ENCODE measurements at regions not wholly inside any gene's neighbourhood (a gene's known extent, or its start where the extent isn't known, plus 50 kb on each side); places are given as distances from the start of the nearest gene placed in this dataset.
A peak's percentile ranks its signal among the peaks of the same experiment; 100 is the strongest.

- no peaks in the 10 kb centered on the region for H3K36me3 ChIP-seq
- H3K27ac ChIP-seq = no peak overlapping the region
- TF ChIP-seq CTCF (IDR thresholded peaks at IDR 0.05) = no peak
- TF ChIP-seq EP300 (IDR thresholded peaks at IDR 0.05) = no peak
- TF ChIP-seq POLR2A (IDR thresholded peaks at IDR 0.05) = no peak
- TF ChIP-seq POLR2AphosphoS5 (IDR thresholded peaks at IDR 0.05) = no peak
- DNase-seq (ENCODE audit: low spot score in 2 of 2) = no peak
- H3K4me3 ChIP-seq = no peak overlapping the region
- H3K9me3 ChIP-seq = no peaks in the 10 kb centered on the region
- no peaks in the 10 kb centered on the region for H3K4me1 ChIP-seq
- no peaks in the 10 kb centered on the region for H3K27me3 ChIP-seq
- 84% methylated on average over 2 of the region's 2 CpGs for WGBS
These were observed 117.3 kb downstream of the FAT4 start for GRCh38 chr4:125432078-125432477.

- H3K9me3 ChIP-seq = no peaks in the 10 kb centered on the region
- TF ChIP-seq EP300 (IDR thresholded peaks at IDR 0.05) (no peak), POLR2AphosphoS5 (IDR thresholded peaks at IDR 0.05) (no peak), POLR2A (IDR thresholded peaks at IDR 0.05) (no peak), CTCF (IDR thresholded peaks at IDR 0.05) (no peak)
- DNase-seq (ENCODE audit: low spot score in 2 of 2) = no peak
- no peaks in the 10 kb centered on the region for H3K36me3 ChIP-seq
- H3K4me3 ChIP-seq = no peak overlapping the region
- peak overlapping the region; percentile 62 for H3K27ac ChIP-seq
- H3K4me1 ChIP-seq = no peaks in the 10 kb centered on the region
- WGBS = 35% methylated on average over 2 of the region's 2 CpGs
- H3K27me3 ChIP-seq = no peaks in the 10 kb centered on the region
These were observed 118.7 kb downstream of the FAT4 start for GRCh38 chr4:125433453-125433852.

- Histone ChIP-seq H3K4me3 (no peak overlapping the region), H3K9me3 (no peaks in the 10 kb centered on the region), H3K27me3 (no peaks in the 10 kb centered on the region), H3K36me3 (no peaks in the 10 kb centered on the region), H3K27ac (peak overlapping the region; percentile 62), H3K4me1 (no peaks in the 10 kb centered on the region)
- 77% methylated on average over 3 of the region's 3 CpGs for WGBS
- TF ChIP-seq POLR2AphosphoS5 (IDR thresholded peaks at IDR 0.05) (peak; percentile 45 to 82 (median 68)), POLR2A (IDR thresholded peaks at IDR 0.05) (no peak), EP300 (IDR thresholded peaks at IDR 0.05) (no peak), CTCF (IDR thresholded peaks at IDR 0.05) (no peak)
- no peak for DNase-seq (ENCODE audit: low spot score in 2 of 2)
These were observed 119.4 kb downstream of the FAT4 start for GRCh38 chr4:125434136-125434535.

- Histone ChIP-seq H3K9me3 (no peaks in the 10 kb centered on the region), H3K36me3 (no peaks in the 10 kb centered on the region), H3K4me3 (no peak overlapping the region), H3K27ac (no peak overlapping the region), H3K4me1 (no peaks in the 10 kb centered on the region), H3K27me3 (no peaks in the 10 kb centered on the region)
- no peak for DNase-seq (ENCODE audit: low spot score in 2 of 2)
- no peak for TF ChIP-seq EP300 (IDR thresholded peaks at IDR 0.05)
- TF ChIP-seq POLR2AphosphoS5 (IDR thresholded peaks at IDR 0.05) = no peak
- TF ChIP-seq CTCF (IDR thresholded peaks at IDR 0.05) = no peak
- no peak for TF ChIP-seq POLR2A (IDR thresholded peaks at IDR 0.05)
- 50% methylated on average over 1 of the region's 1 CpG for WGBS
These were observed 126.1 kb downstream of the FAT4 start for GRCh38 chr4:125440814-125441213.

GRCh38 chr4:125444166-125444565 lies 129.4 kb downstream of the FAT4 start:
- no peak overlapping the region for H3K27ac ChIP-seq
- no peak for DNase-seq (ENCODE audit: low spot score in 2 of 2)
- 100% methylated on average over 1 of the region's 1 CpG for WGBS
- no peaks in the 10 kb centered on the region for H3K4me1 ChIP-seq
- H3K36me3 ChIP-seq = no peaks in the 10 kb centered on the region
- H3K27me3 ChIP-seq = no peaks in the 10 kb centered on the region
- H3K9me3 ChIP-seq = no peaks in the 10 kb centered on the region
- TF ChIP-seq POLR2A (IDR thresholded peaks at IDR 0.05) (no peak), POLR2AphosphoS5 (IDR thresholded peaks at IDR 0.05) (no peak), CTCF (IDR thresholded peaks at IDR 0.05) (no peak), EP300 (IDR thresholded peaks at IDR 0.05) (no peak)
- no peak overlapping the region for H3K4me3 ChIP-seq

All from suprapubic skin (tissue), 4 donors.